ENCODE measurements at regions not wholly inside any gene's neighbourhood (a gene's known extent, or its start where the extent isn't known, plus 50 kb on each side); places are given as distances from the start of the nearest gene placed in this dataset.

- Histone ChIP-seq H3K4me3 (replicated peaks in 1 of 2; ENCODE audit: low read depth in 1 of 2, low read length in 2 of 2) (no peak overlapping the region), H4K20me1 (ENCODE audit: insufficient read depth) (no peaks in the 10 kb centered on the region), H3K9ac (ENCODE audit: low read length) (no peak overlapping the region), H3K36me3 (ENCODE audit: control insufficient read depth in 1 of 2, insufficient read depth in 2 of 2, low read length in 2 of 2) (no peaks in the 10 kb centered on the region), H3K9me2 (ENCODE audit: insufficient read depth) (no peaks in the 10 kb centered on the region), H3K79me2 (ENCODE audit: insufficient read depth, low read length) (no peaks in the 10 kb centered on the region), H3K4me2 (ENCODE audit: low read length) (no peak overlapping the region), H3K27me3 (ENCODE audit: insufficient read depth, low read length) (no peaks in the 10 kb centered on the region), H3K27ac (ENCODE audit: low read depth, low read length) (no peak overlapping the region), H3K9me3 (ENCODE audit: control insufficient read depth in 1 of 2, insufficient read depth in 1 of 2, low read depth in 1 of 2, low read length in 2 of 2) (peaks cover 6 to 23% of the 10 kb centered on the region in 2 experiments; a peak in 2 of 4 replicates), H3K4me1 (ENCODE audit: control insufficient read depth in 1 of 2, insufficient read depth in 2 of 2, low read length in 2 of 2) (no peaks in the 10 kb centered on the region), H2AFZ (ENCODE audit: low read depth, low read length, poor library complexity, severe bottlenecking) (no peak overlapping the region)
- ChIA-PET RAD21 (ENCODE audit: low non-redundant PET in 1 of 2, low total read pairs in 2 of 2, uncharacterized antibody in 2 of 2, unreplicated experiment in 2 of 2) (no interaction called here), CTCF (no interaction called here), POLR2A (no interaction called here)
- TF ChIP-seq, protein P1, sequence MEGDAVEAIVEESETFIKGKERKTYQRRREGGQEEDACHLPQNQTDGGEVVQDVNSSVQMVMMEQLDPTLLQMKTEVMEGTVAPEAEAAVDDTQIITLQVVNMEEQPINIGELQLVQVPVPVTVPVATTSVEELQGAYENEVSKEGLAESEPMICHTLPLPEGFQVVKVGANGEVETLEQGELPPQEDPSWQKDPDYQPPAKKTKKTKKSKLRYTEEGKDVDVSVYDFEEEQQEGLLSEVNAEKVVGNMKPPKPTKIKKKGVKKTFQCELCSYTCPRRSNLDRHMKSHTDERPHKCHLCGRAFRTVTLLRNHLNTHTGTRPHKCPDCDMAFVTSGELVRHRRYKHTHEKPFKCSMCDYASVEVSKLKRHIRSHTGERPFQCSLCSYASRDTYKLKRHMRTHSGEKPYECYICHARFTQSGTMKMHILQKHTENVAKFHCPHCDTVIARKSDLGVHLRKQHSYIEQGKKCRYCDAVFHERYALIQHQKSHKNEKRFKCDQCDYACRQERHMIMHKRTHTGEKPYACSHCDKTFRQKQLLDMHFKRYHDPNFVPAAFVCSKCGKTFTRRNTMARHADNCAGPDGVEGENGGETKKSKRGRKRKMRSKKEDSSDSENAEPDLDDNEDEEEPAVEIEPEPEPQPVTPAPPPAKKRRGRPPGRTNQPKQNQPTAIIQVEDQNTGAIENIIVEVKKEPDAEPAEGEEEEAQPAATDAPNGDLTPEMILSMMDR (IDR thresholded peaks at IDR 0.05 in 2 of 3, conservative IDR thresholded peaks at IDR 0.05 in 1 of 3; ENCODE audit: borderline replicate concordance in 1 of 3, insufficient read depth in 1 of 3, low read depth in 2 of 3, low read length in 2 of 3) = no peak
- TF ChIP-seq, protein P2, sequence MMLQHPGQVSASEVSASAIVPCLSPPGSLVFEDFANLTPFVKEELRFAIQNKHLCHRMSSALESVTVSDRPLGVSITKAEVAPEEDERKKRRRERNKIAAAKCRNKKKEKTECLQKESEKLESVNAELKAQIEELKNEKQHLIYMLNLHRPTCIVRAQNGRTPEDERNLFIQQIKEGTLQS (IDR thresholded peaks at IDR 0.05) = no peak
- TF ChIP-seq CEBPB (IDR thresholded peaks at IDR 0.05; ENCODE audit: low read depth) (no peak), ZFX (IDR thresholded peaks at IDR 0.05) (no peak), EGR1 (IDR thresholded peaks at IDR 0.05; ENCODE audit: low read depth) (no peak), CBX3 (IDR thresholded peaks at IDR 0.05; ENCODE audit: low read depth) (no peak), SRF (IDR thresholded peaks at IDR 0.05; ENCODE audit: low read depth) (no peak), POLR2AphosphoS5 (IDR thresholded peaks at IDR 0.05; ENCODE audit: low read depth, low read length) (no peak), TCF7L2 (IDR thresholded peaks at IDR 0.05; ENCODE audit: borderline replicate concordance, extremely low read depth, insufficient read depth, insufficient read length) (no peak), SP1 (IDR thresholded peaks at IDR 0.05; ENCODE audit: low read depth) (no peak), POLR2A (IDR thresholded peaks at IDR 0.05; ENCODE audit: borderline replicate concordance, extremely low read depth, insufficient read depth, insufficient read length) (no peak), FOSL1 (IDR thresholded peaks at IDR 0.05; ENCODE audit: low read depth) (no peak), MAX (IDR thresholded peaks at IDR 0.05) (no peak)
- TF ChIP-seq, protein P3, sequence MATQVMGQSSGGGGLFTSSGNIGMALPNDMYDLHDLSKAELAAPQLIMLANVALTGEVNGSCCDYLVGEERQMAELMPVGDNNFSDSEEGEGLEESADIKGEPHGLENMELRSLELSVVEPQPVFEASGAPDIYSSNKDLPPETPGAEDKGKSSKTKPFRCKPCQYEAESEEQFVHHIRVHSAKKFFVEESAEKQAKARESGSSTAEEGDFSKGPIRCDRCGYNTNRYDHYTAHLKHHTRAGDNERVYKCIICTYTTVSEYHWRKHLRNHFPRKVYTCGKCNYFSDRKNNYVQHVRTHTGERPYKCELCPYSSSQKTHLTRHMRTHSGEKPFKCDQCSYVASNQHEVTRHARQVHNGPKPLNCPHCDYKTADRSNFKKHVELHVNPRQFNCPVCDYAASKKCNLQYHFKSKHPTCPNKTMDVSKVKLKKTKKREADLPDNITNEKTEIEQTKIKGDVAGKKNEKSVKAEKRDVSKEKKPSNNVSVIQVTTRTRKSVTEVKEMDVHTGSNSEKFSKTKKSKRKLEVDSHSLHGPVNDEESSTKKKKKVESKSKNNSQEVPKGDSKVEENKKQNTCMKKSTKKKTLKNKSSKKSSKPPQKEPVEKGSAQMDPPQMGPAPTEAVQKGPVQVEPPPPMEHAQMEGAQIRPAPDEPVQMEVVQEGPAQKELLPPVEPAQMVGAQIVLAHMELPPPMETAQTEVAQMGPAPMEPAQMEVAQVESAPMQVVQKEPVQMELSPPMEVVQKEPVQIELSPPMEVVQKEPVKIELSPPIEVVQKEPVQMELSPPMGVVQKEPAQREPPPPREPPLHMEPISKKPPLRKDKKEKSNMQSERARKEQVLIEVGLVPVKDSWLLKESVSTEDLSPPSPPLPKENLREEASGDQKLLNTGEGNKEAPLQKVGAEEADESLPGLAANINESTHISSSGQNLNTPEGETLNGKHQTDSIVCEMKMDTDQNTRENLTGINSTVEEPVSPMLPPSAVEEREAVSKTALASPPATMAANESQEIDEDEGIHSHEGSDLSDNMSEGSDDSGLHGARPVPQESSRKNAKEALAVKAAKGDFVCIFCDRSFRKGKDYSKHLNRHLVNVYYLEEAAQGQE (IDR thresholded peaks at IDR 0.05; ENCODE audit: low read depth) = no peak
- TF ChIP-seq, protein P4, sequence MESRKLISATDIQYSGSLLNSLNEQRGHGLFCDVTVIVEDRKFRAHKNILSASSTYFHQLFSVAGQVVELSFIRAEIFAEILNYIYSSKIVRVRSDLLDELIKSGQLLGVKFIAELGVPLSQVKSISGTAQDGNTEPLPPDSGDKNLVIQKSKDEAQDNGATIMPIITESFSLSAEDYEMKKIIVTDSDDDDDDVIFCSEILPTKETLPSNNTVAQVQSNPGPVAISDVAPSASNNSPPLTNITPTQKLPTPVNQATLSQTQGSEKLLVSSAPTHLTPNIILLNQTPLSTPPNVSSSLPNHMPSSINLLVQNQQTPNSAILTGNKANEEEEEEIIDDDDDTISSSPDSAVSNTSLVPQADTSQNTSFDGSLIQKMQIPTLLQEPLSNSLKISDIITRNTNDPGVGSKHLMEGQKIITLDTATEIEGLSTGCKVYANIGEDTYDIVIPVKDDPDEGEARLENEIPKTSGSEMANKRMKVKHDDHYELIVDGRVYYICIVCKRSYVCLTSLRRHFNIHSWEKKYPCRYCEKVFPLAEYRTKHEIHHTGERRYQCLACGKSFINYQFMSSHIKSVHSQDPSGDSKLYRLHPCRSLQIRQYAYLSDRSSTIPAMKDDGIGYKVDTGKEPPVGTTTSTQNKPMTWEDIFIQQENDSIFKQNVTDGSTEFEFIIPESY (IDR thresholded peaks at IDR 0.05; ENCODE audit: extremely low read depth, insufficient replicate concordance, low read length) = no peak
- intact Hi-C loops (cut with micrococcal nuclease) = no loop called here
- no TSS peak for BruUV-seq (replicated peaks)
- DNase-seq (ENCODE audit: low read depth, low spot score) (no peak), ATAC-seq (no peak)
These were observed 990.4 kb upstream of the CADM2 start for GRCh38 chr3:83968356-83968755.
